Panc1 (cell line): ENCODE measurements at regions not wholly inside any gene's neighbourhood (a gene's known extent, or its start where the extent isn't known, plus 50 kb on each side); places are given as distances from the start of the nearest gene placed in this dataset.
"Not testable (repeated sequence)": the region's sequence is repeated elsewhere in the genome, so short reads cannot be mapped to it uniquely, and the experiment has no call there.

Experiments used
- ATAC-seq: fragments of 200-7000 bp; cut with Tn5 transposase; 2 replicates; pipeline ENCODE4 v1.9.1; 2020; ENCODE audit warnings: mild to moderate bottlenecking, moderate library complexity
- BruUV-seq: library from RNA; stranded (reverse); fragments of 400-500 nt; replicated peaks from 2 replicates; lab custom pipeline; 2021; lab: Mats Ljungman, UMichigan
- CTCF ChIA-PET: fragments of 300-600 bp; sonication (Branson Sonifier 250); formaldehyde crosslinking; loops from one replicate; lab custom pipeline; 2022; ENCODE audit warnings: antibody characterized with exemption; lab: Charles Lee
- POLR2A ChIA-PET: fragments of 300-600 bp; sonication (Branson Sonifier 250); formaldehyde crosslinking; loops from one replicate; lab custom pipeline; 2022; ENCODE audit warnings: antibody characterized with exemption; lab: Charles Lee
- DNase-seq: peaks from one replicate; pipeline ENCODE4 v3.0.0-alpha.2; 2010; ENCODE audit warnings: low read depth, low spot score
- H3K27ac ChIP-seq: 2 replicates; pipeline ENCODE4 v1.5.1; 2011; ENCODE audit warnings: mild to moderate bottlenecking, low read length, inconsistent platforms
- H3K27me3 ChIP-seq: fragments of 200-500 bp; sonication (Bioruptor generic); 2 replicates; pipeline ENCODE4 v1.6.0; 2014; ENCODE audit warnings: low read length, inconsistent platforms; ENCODE audit not compliant: control insufficient read depth, insufficient read depth
- H3K36me3 ChIP-seq: fragments of 200-500 bp; sonication (Bioruptor generic); 2 replicates; pipeline ENCODE4 v1.5.1; 2014; ENCODE audit warnings: inconsistent platforms, mild to moderate bottlenecking, low read length, moderate library complexity; ENCODE audit not compliant: control insufficient read depth, insufficient read depth
- H3K4me1 ChIP-seq: 2 replicates; pipeline ENCODE4 v1.5.1; 2011; ENCODE audit warnings: inconsistent platforms, mild to moderate bottlenecking, low read length, moderate library complexity; ENCODE audit not compliant: control insufficient read depth, insufficient read depth
- H3K4me3 ChIP-seq, 2 experiments: 2 replicates each; pipeline ENCODE4 v1.5.1; 2011 to 2012; ENCODE audit warnings: low read depth in 2 of 2, low read length in 2 of 2, mild to moderate bottlenecking in 2 of 2, inconsistent platforms in 1 of 2, moderate library complexity in 1 of 2
- H3K9me3 ChIP-seq: fragments of 200-500 bp; sonication (Bioruptor generic); 2 replicates; pipeline ENCODE4 v1.5.1; 2014; ENCODE audit warnings: low read depth, mild to moderate bottlenecking, inconsistent platforms, low read length, moderate library complexity; ENCODE audit not compliant: control insufficient read depth, insufficient read depth
- POLR2AphosphoS5 ChIP-seq: IDR thresholded peaks from 2 replicates; pipeline ENCODE4 v1.6.1; 2012; ENCODE audit warnings: mild to moderate bottlenecking, low read depth, low read length, moderate library complexity
- REST ChIP-seq, 2 experiments: IDR thresholded peaks; 2 replicates each; pipeline ENCODE4 v1.6.1; 2011 to 2012; ENCODE audit warnings: low read depth in 2 of 2, control low read depth in 1 of 2, low read length in 1 of 2, mild to moderate bottlenecking in 1 of 2, moderate library complexity in 1 of 2; ENCODE audit not compliant: insufficient read depth in 1 of 2
- SIN3A ChIP-seq: IDR thresholded peaks from 2 replicates; pipeline ENCODE4 v1.6.1; 2012; ENCODE audit warnings: low read depth, mild to moderate bottlenecking, low read length, moderate library complexity, borderline replicate concordance; ENCODE audit not compliant: insufficient read depth
- TCF7L2 ChIP-seq: IDR thresholded peaks from 2 replicates; pipeline ENCODE4 v1.6.1; 2011; ENCODE audit warnings: mild to moderate bottlenecking, low read depth, low read length, inconsistent platforms
- in situ Hi-C: cut with HindIII; loops from 2 replicates; pipeline ENCODE4 v1.10.0; 2016; ENCODE audit warnings: low sequenced_read_pairs, low pct_unique_long_range_greater_than_20kb
- intact Hi-C: fragments of 100-400 bp; cut with micrococcal nuclease; formaldehyde crosslinking; loops from one replicate; pipeline ENCODE4 v1.10.0; 2022; ENCODE audit not compliant: unreplicated experiment
- TF ChIP-seq, protein P1 (sequence below): fragments of 450-650 bp; IDR thresholded peaks from 2 replicates; pipeline ENCODE4 v1.5.1; 2017; ENCODE audit warnings: mild to moderate bottlenecking

DNA sequence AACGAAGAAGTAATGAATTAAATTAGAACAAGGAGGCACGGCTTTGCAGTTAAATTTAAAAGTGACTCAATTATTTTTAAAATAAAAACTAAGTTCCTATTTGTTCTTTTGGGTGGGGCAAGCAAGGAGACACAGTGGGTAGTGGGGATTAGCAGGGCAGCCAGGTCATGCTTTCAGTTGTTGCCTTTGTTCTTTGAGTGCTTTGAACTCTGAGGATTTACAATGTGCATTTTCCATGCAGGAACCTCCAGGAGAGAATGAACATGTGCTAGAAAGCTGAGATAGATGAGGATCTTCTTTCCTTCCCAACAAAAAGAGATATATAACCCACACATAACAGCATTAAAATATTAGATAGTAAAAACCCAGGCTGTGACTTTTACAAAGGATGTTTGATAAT, 420.4 kb upstream of the CTSO start:
- H3K36me3 ChIP-seq = no peaks in the 10 kb centered on the region
- no peak for DNase-seq
- intact Hi-C loops = no loop called here
- H3K27ac ChIP-seq = no peak overlapping the region
- BruUV-seq = no TSS peak
- TF ChIP-seq POLR2AphosphoS5 = no peak
- TF ChIP-seq TCF7L2 = no peak
- H3K9me3 ChIP-seq = no peaks in the 10 kb centered on the region
- no peaks in the 10 kb centered on the region for H3K27me3 ChIP-seq
- POLR2A ChIA-PET = no interaction called here
- H3K4me1 ChIP-seq = no peaks in the 10 kb centered on the region
- ATAC-seq = no peak
- H3K4me3 ChIP-seq = no peak overlapping the region
- CTCF ChIA-PET = no interaction called here
- in situ Hi-C loops = no loop called here

DNA sequence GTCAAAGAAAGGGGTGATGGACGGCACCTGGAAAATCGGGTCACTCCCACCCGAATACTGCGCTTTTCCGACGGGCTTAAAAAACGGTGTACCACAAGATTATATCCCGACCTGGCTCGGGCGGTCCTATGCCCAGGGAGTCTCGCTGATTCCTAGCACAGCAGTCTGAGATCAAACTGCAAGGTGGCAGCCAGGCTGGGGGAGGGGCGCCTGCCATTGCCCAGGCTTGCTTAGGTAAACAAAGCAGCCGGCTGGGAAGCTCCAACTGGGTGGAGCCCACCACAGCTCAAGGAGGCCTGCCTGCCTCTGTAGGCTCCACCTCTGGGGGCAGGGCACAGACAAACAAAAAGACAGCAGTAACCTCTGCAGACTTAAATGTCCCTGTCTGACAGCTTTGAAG, 413.8 kb upstream of the CTSO start:
- CTCF ChIA-PET, intact Hi-C loops, POLR2A ChIA-PET, H3K4me3 ChIP-seq, H3K27ac ChIP-seq, H3K36me3 ChIP-seq, DNase-seq, H3K9me3 ChIP-seq, H3K27me3 ChIP-seq, ATAC-seq, H3K4me1 ChIP-seq, BruUV-seq, in situ Hi-C loops: not testable (repeated sequence)

- H3K27ac ChIP-seq = no peak overlapping the region
- no peak for ATAC-seq
- POLR2A ChIA-PET = no interaction called here
- H3K36me3 ChIP-seq = no peaks in the 10 kb centered on the region
- BruUV-seq = no TSS peak
- in situ Hi-C loops = no loop called here
- no peak overlapping the region for H3K4me3 ChIP-seq
- no peaks in the 10 kb centered on the region for H3K4me1 ChIP-seq
- H3K9me3 ChIP-seq = no peaks in the 10 kb centered on the region
- DNase-seq = no peak
- H3K27me3 ChIP-seq = no peaks in the 10 kb centered on the region
- CTCF ChIA-PET = no interaction called here
- intact Hi-C loops = no loop called here
- no peak for TF ChIP-seq TCF7L2
- TF ChIP-seq, protein P1, sequence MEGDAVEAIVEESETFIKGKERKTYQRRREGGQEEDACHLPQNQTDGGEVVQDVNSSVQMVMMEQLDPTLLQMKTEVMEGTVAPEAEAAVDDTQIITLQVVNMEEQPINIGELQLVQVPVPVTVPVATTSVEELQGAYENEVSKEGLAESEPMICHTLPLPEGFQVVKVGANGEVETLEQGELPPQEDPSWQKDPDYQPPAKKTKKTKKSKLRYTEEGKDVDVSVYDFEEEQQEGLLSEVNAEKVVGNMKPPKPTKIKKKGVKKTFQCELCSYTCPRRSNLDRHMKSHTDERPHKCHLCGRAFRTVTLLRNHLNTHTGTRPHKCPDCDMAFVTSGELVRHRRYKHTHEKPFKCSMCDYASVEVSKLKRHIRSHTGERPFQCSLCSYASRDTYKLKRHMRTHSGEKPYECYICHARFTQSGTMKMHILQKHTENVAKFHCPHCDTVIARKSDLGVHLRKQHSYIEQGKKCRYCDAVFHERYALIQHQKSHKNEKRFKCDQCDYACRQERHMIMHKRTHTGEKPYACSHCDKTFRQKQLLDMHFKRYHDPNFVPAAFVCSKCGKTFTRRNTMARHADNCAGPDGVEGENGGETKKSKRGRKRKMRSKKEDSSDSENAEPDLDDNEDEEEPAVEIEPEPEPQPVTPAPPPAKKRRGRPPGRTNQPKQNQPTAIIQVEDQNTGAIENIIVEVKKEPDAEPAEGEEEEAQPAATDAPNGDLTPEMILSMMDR = no peak
- no peak for TF ChIP-seq REST (IDR thresholded peaks at IDR 0.05; ENCODE audit: insufficient read depth in 1 of 2, low read depth in 2 of 2, low read length in 1 of 2)
- TF ChIP-seq SIN3A = no peak
- no peak for TF ChIP-seq POLR2AphosphoS5
Measured at GRCh38 chr4:156362581-156362980, 408.9 kb upstream of the CTSO start.
